NCI-H1105 treated with DMSO at 0.1 percent for 48 hours (cell line): ENCODE measurements at regions not wholly inside any gene's neighbourhood (a gene's known extent, or its start where the extent isn't known, plus 50 kb on each side); places are given as distances from the start of the nearest gene placed in this dataset.
A peak's percentile ranks its signal among the peaks of the same experiment; 100 is the strongest.

Source experiments
- DNase-seq: peaks from one replicate; lab custom pipeline; 2025; lab: John Stamatoyannopoulos, UW

DNA sequence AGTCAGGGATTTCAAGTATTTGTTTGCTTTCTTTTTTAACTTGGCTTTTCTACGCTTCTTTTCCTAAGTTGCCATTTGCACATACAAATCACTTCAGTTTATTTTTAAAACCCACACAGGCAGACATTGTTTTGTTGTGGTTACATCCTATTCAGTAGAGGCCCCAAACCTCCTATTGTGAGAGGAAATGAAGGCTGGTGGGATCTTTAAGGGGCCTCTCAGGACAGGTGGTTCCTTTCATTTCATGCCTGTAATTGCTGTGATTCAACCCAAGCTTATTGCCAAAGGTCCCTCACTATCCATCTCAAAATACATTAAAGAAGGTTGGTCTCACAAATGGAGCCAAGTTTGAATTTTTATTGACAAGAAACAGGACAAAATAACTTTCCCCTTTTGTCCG, 257.1 kb downstream of the ADAMTS20 start:
- no peak for DNase-seq

DNA sequence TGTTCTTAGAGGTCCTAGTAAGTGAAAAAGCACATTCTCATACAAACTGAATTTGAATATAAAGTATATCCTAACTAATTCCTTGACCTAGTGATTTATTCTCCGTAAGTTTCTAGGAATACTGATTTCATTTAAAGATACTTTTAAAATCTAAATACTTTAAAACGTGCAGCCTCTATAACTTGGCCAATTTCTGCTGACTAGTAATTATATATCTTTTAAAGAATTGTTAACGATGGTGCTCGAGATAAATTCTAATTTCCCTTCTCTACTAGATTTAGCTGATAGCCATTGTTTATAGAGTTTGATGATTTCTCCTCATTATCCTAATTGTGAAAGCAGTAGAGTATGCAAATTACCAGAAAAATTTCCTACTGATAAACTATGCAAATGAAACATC, 257.9 kb downstream of the ADAMTS20 start:
- DNase-seq, result no peak

DNA sequence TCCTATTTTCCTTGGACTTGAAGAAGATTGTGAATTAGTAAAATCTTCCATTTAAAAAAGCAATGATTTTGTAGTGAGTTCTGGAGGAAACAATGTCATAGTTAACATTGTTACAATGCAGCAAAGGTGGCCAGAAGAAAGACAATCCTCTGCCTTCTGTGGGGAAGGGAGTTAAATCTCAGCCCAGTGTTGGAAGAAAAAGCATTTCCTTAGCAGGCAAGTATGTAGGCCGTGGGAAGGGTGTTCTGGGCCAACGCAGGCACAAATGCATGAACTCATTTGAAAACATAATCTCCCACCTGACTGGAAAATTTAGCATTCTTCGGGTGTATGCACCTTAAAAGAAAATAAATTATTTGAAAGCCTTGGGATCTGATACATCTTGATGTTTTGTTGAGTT, 258.6 kb downstream of the ADAMTS20 start:
- DNase-seq, result no peak

DNA sequence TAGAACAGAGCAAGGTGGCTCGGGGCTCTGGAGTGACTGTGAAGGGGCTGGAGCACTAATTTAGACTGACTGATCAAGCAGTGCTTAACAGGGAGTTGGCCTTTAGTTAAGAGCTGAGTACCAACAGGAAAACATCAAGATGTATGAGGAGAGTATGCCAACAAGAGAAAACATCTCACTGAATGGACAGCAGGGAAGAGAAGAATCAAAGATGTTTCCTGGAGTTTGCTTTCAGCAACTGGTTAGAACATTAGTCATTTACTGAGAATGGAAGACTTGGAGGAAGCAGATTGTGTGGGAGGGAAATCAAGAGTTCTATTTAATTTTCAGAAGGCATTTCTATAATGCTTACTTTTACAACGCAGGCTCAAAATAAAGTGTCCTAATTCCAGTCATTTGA, 259.3 kb downstream of the ADAMTS20 start:
- DNase-seq, result no peak

DNA sequence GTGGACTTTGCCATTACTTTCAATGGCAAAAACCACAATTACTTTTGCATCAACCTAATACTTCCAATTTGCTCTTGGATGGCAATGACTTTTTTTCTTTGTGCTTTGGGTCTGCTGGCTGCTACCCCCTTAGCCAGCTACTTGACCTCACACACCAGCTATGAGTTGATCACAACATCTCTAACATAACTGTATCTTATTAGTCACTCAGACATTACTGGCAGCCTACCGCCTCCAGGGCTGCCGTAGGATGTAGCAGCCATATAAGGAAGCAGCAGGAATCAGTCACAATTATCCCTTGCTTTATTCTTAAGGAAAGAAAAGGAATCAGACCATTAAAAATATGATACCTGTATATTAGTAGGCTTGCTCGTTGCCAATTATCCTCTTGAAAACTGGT, 260.5 kb downstream of the ADAMTS20 start:
- peak; percentile 59 for DNase-seq

DNA sequence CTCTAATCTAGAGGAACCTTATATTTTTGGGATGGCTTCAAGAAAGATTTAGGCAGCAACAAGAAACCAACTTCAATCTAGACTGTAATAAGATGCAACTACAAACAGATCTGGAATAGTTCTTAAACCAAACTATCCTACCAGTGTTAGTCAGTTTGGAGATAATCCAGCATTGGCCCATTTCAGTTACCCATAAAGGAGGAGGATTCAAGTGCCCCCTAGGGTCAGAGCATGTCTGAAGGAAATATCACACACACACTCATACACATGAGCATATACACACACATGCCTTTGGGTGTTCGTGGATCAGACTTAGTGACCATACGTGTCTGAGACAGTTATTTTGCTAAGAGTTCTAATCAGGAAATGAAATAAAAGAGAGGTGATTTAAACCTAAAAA, 261.2 kb downstream of the ADAMTS20 start:
- no peak for DNase-seq

DNA sequence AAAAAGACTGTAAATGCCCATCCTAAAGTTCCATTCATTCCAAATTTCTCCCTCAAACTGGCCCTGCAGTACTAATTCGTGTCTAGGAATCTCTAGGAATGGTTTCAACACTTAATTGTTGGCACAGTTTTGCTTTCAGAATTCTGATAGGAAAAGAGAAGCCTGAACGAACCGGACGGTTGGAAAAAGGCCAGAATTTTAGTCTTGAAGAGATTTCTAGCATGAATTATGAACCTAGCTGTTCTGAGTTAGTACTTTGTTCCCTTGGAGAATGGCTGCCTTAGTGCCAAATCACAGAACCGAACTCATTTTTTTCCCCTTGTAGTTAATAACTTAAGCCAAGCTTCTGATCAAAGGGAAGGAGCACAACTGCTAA, 262.6 kb downstream of the ADAMTS20 start:
- DNase-seq, result no peak

DNA sequence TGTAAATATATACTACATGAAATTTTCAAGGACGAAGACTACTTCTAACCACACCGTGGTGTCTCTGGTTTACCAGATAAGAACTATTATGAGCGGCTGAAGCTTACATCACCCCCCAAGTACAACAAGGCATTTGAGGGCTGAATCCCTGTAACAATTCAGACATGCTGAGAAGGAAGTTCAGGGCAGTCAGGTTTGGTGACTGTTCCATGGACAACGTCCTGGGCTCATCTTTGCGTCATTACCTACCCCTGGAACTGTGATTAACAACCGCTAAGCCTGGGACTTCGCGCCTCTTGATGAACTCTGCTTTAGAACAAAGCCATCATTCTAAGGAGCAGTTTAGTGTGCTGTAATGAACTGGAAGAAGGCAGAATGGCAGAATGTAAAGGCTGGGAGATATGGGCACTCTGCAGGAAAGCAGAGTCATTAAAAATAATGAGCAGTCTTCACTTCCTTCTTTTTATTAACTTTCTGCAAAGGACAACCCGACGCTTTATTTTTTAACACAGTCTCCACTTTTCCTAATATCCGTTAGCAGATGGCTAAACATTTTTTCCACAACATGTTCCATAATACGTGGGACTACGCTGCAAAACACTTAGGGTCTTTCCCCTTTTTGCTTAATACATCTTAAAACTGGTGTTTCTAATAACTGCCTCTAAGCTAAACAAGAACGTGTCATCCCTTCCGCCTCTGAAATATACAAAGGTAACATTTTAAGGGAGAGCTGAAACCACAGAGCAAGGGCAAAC, 263.2 kb downstream of the ADAMTS20 start:
- no peak for DNase-seq

DNA sequence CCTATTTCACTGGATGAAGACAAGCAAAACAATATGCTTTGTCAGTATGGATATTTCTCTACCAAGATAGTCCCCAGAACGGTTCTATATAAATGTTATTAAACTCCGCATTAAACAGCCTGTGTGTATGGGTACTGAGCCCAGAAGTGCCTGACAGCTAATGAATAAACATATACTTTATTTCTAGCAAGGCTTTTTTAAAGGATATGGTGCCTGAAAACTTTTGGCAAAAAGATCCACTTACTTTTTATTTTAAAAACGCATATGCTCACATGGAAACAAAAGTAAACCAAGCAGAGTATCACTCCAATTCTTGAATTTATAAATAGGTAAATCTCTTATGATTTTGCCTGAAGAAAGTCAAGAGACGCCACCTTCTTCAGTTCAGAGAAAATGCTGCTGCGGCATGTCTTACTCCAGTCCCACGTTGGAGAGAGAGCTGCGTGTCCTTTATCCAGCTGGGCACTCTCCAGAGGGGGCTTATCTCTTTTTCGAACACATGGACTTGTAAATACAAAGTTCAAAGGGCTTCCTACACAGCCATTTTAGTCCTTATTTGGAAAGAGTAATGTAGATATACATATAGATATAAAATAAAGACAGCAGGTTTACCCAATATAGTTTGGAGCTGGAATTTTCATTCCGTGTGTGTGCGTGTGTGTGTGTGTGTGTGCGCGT, 264.2 kb downstream of the ADAMTS20 start:
- no peak for DNase-seq

DNA sequence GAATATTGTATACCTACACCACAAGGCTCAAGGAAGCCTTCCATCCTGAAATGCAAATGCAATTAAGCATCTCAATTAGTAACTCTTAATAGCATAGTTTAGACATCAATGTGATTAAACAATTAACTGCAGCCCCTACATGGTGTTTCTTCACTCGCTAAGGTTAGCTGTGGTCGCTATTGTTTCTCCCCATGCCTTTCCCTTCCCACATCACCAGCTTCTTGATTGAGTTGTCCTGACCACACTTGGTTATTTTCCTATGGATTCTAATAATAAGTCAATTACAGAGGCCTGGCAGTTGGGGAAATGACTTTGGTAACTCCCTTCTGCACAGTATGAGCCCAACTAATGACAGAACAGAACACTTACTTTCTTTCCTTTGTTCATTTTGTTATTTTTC, 265.0 kb downstream of the ADAMTS20 start:
- no peak for DNase-seq

DNA sequence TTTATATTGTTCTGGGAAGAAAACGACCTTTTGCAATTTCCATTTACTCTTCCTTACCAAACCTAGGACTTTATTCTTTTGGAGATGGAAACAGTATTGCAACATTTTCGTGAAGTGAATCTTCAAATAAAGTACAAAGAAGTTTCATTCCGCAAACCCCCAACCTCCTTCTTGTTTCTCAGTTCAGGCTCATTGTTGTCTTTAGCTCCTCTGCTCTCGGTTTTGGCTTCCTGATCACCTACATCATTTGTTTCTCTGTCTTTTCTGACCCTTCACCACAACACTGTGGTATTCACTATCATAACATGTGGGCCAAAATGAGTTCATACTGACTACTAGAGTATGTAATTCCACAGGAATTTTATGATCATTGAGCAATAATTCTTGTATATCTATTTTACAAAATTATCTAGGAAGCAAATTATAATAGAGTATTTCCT, 266.8 kb downstream of the ADAMTS20 start:
- DNase-seq, result no peak

DNA sequence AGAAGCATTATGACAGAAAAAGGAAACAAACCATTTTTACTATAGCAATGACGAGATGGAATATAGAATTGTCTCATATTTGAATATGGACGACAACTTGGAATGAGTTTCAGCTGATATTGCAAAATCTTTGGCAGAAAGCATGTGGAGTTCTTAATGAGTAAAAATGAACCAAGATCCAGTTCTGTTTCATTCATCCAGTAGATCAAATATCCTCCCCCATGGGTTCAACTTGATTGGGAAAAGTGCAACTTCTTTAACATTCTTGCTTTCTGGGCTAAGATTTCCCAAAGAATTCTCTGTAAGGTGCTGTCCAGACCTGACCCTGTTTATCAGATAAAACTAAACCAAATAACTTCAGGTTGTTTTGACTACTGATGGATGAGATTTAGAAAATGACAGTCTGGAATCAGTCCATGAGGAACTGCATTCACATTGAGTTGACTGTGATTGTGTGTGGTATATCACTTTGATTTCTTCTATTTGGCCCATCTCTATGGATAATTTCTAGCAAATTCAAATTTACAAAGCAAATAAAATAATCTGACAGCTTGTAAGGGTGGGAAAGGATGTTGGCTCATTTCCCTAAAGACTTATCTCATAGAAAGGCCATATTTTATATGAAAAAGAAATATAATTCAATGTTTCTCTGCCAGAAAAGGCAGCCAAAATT, 267.4 kb downstream of the ADAMTS20 start:
- no peak for DNase-seq

DNA sequence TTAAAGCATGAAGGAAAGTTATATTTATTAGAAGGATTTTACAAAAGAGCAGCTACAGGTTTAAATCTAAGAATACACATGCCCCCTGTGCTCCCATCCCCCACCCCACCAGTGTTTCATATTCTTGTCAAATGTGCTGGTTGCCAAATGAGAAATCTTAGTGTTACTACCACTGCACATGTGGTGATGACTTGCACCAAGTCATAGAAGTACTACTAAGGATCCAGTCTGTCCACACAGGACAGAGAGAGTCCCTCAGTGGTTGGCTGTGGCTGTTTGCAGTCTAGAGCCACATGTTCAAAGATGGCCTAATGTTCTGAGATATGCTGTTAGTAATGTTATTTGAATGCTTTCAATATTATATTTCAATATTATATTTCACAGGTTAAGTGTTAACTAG, 268.8 kb downstream of the ADAMTS20 start:
- no peak for DNase-seq

DNA sequence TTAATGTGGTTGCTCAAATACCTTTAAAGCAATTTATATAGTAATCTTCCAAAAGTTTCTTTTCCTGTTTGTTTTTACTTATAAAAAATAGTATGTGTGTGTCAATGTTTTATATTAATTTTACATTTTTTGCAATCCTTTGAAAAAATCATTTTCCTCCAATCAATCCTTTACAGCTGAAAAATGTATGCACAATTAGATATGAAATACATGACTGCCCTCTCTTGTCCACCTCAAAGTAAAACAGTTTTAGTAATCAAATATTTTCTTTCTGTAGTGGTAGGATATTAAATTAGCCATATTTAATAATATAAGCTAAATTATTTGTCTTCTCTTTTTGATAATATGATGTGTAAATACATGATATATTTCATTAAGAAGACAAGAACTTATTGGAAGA, 269.9 kb downstream of the ADAMTS20 start:
- DNase-seq, result peak; percentile 56

DNA sequence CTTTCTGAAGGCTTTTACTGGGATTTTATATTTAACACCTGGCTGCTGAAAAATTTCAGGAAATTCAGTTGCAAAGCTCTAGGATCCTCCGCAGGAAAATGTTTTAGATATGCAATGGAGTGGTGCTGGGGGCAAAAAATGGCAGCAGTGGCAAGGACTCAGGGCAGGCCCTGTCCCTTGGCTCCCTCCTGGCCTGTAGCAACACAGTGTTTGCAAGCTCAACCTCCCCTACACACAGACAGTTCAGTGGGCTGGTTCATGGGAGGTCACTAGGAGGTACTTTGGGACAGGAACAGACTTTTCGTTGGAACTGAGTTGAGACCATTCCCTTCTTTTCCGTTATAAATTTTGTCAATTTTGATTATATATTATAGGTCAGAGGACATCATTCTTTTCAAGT, 270.4 kb downstream of the ADAMTS20 start:
- no peak for DNase-seq

DNA sequence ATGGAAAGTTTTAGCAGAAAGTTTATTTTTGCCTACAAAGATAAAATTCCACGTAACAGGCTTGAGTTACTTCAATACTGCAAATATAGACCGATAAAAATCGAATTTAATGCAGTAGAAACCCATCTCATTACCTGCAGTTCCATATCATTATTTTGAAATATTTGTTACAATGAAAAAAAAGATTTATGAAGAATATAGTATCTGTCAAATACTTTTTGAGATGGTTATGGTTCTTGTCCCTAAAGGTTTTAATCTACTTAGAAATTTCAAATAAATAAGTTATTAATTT, 273.5 kb downstream of the ADAMTS20 start:
- DNase-seq, result no peak

DNA sequence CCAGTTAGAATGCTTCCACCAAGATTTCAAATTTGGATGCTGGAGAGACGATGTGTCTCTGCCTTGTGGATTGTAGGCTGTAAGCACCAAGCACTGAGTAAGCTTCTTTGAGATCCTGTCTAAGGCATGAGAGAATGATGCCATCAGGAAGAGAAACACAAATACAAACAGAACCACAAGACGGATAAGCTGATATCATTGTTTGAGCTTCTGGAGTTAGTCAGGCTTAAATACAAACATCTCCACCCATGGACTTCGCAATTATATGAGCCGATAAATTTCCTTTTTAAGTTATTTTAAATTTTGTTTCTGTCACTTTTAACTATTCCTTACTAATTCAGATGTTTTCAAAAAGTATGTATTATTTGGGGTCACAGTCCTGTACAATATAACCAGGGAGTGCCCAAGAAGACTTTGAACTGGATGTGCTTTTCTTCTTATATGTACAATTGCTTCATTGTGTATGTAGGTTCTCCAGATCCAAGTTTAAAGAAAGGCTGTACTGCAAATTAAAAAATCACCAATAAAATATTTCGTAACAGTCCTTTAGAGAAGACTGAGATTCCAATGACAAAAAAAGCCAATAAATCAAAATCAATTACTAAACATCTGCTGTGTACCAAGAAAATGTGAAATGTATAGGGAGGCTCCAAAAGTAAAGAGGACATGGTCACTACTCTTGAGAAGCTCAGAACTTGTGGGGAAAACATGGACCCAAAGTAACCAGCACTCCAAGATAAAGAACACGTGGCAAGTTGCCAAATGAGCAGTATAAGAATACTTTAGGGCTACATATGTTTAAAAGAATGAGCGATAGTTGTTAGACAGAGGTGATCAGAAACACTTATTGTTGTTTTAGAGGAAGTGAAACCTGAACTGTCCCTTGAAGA, 274.1 kb downstream of the ADAMTS20 start:
- DNase-seq, result no peak

DNA sequence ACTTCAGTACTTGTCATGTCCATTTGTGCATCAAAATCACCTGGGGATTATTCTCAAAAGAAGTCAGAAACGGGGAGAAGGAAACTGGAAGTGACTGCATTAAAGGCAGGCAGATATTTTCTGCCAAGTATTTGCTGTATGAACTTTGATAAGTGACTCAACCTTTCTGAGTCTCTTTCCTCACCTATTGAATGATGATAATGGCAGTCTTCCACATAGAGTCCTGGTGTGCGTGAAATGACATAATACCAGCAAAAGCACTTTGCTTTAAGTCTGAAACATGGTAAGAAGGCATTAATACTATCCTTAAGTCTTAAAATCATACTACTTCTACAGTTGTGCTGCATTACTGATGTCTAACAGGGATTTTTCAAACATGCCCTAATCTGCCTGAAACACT, 278.5 kb downstream of the ADAMTS20 start:
- no peak for DNase-seq

DNA sequence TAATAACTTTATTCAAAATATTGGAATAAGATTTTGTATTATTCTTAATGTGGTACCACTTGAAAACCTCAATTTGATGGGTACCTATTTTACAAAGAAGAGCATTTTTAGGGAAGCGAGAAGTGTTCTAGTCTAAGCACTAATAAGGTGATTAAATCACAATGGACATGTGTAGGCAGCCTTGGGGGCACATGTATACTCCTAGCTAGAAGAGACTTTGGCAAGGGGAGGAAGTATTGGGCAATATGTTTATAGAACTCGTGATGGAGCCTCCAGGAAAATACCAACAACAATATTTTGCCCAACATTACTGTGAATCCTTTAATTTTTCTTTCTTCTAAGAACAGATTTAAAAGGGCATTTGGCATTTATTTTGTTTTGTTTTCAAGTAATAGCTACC, 280.3 kb downstream of the ADAMTS20 start:
- DNase-seq, result no peak

DNA sequence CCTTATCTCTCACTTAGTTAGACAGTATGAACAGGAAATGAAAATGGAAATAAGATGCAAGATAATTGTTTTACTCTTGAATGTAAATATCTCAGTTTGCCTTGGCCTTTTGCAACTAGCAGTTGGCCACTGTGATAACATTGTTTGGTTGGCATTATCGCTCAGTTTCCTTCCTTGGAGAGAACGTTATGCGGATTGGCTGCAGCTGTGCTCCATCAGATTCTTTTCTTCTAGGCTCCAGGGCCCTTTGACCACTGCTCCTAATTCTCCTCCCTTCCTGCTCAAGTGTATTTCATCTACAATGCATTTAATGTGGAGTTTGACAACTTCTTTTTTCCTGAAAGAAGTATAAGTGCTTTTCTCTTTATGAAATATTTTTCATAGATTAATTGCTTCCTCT, 284.2 kb downstream of the ADAMTS20 start:
- DNase-seq, result no peak

DNA sequence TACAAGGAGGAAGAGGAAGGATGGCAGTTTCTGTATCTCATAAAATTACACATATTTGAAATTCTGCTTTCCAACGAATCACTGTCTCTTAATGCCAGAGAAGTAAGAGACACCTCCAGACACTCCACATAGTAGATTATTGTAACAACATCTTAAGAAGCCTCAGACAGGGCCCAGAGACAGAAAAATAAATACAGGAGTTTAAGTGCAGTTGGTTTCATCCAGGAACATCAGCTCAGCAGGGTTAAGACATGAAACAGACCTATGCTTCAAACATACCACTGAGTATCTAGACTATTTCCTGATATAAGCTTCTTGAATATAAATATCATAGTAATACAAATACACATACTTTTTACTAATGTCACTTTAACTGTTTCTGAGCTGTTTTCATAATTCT, 290.3 kb downstream of the ADAMTS20 start:
- no peak for DNase-seq

DNA sequence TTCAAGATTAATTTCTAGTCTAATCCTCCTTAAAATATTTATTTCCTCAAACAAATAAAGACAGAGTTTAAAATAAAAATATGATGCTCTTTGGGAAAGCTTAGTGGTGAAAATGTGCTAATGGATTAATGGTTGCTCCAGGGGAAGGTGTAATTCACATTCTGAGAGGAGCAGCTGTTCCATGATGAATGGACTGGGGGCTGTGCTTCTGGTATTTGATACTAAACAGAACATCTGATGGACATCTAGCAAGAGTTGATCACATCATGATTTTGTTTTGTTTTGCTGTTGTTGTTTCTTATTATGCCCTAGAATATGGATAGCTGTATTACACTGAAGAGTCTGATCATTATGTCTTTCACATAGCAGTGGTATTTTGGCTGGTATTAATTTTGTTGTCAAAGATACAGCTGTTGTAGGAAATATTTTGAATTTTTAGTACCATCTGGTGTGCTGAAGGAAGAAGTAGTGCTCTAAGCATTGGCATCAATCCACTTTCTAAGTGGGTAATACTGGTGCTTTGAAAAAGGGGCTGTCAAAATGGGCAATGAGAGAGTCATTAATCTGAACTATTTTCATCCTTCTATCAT, 296.4 kb downstream of the ADAMTS20 start:
- peak; percentile 37 for DNase-seq
